ENCODE measurements at regions not wholly inside any gene's neighbourhood (a gene's known extent, or its start where the extent isn't known, plus 50 kb on each side); places are given as distances from the start of the nearest gene placed in this dataset.

DNA sequence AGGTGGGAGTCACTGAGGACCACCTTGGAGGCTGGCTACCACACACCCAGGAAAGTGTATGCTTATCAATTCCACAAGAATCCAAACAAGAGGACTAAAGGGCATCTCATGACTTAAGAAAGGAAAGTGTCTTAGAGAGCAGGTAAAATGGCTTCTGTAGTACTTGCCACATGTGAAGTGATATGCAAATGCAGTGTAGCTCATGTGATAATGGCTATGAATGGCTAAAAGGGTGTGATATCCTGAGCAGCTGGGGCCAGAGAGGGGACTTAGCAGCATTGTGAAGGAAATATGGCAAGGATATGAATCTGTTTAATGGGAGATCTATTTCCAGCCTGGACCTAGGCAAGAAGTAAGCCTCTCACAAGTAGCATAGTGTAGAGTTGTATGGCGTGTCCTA lies 90.5 kb downstream of the BUB3 start:
- 48% methylated on average over 1 of the region's 1 CpG for WGBS (ENCODE audit: low lambda C conversion rate)
- TF ChIP-seq, protein P1, sequence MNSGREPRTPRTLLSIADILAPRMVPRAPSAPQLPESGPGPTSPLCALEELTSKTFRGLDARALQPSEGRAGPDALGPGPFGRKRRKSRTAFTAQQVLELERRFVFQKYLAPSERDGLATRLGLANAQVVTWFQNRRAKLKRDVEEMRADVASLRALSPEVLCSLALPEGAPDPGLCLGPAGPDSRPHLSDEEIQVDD (CRISPR knock-in tag; IDR thresholded peaks at IDR 0.05; ENCODE audit: borderline replicate concordance) = no peak
- TF ChIP-seq CEBPG (CRISPR knock-in tag; IDR thresholded peaks at IDR 0.05) (no peak), ESRRA (CRISPR knock-in tag; IDR thresholded peaks at IDR 0.05; ENCODE audit: low read depth) (no peak), ZSCAN21 (CRISPR knock-in tag; IDR thresholded peaks at IDR 0.05; ENCODE audit: borderline replicate concordance) (no peak), KAT8 (CRISPR knock-in tag; IDR thresholded peaks at IDR 0.05) (no peak), SMYD3 (CRISPR knock-in tag; IDR thresholded peaks at IDR 0.05) (no peak), XRCC5 (optimal IDR thresholded peaks at IDR 0.05; ENCODE audit: low read length) (no peak), ZNF546 (CRISPR knock-in tag; conservative IDR thresholded peaks at IDR 0.05) (no peak), CREBL2 (CRISPR knock-in tag; IDR thresholded peaks at IDR 0.05; ENCODE audit: borderline replicate concordance) (no peak), PRMT3 (CRISPR knock-in tag; IDR thresholded peaks at IDR 0.05; ENCODE audit: borderline replicate concordance, low read depth) (no peak), TMF1 (CRISPR knock-in tag; IDR thresholded peaks at IDR 0.05; ENCODE audit: low read depth) (no peak), ZNF292 (CRISPR knock-in tag; IDR thresholded peaks at IDR 0.05; ENCODE audit: borderline replicate concordance, low read depth) (no peak), HDAC2 (CRISPR knock-in tag; IDR thresholded peaks at IDR 0.05) (no peak), ZBTB34 (CRISPR knock-in tag; IDR thresholded peaks at IDR 0.05) (no peak)
- TF ChIP-seq, protein P2, sequence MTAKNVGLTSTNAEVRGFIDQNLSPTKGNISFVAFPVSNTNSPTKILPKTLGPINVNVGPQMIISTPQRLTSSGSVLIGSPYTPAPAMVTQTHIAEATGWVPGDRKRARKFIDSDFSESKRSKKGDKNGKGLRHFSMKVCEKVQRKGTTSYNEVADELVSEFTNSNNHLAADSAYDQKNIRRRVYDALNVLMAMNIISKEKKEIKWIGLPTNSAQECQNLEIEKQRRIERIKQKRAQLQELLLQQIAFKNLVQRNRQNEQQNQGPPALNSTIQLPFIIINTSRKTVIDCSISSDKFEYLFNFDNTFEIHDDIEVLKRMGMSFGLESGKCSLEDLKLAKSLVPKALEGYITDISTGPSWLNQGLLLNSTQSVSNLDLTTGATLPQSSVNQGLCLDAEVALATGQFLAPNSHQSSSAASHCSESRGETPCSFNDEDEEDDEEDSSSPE (CRISPR knock-in tag; IDR thresholded peaks at IDR 0.05) = no peak
- TF ChIP-seq, protein P3, sequence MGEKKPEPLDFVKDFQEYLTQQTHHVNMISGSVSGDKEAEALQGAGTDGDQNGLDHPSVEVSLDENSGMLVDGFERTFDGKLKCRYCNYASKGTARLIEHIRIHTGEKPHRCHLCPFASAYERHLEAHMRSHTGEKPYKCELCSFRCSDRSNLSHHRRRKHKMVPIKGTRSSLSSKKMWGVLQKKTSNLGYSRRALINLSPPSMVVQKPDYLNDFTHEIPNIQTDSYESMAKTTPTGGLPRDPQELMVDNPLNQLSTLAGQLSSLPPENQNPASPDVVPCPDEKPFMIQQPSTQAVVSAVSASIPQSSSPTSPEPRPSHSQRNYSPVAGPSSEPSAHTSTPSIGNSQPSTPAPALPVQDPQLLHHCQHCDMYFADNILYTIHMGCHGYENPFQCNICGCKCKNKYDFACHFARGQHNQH (CRISPR knock-in tag; IDR thresholded peaks at IDR 0.05) = no peak
- no peak for FAIRE-seq

More for the DNA sequence above, 90.5 kb downstream of the BUB3 start:
- no peaks in the 10 kb centered on the region for H3K9me3 ChIP-seq (ENCODE audit: low read length)
- no peak for DNase-seq (ENCODE audit: low spot score)
- CTCF ChIA-PET (ENCODE audit: low intra/inter-chr PET ratio, low total read pairs) = no interaction called here
- H3K27me3 ChIP-seq (ENCODE audit: control insufficient read depth in 1 of 2, insufficient read depth in 2 of 2, low read length in 2 of 2) = no peaks in the 10 kb centered on the region
- in situ Hi-C loops (cut with HindIII; ENCODE audit: extremely low pct_ligation_motif_present, low pct_unique_long_range_greater_than_20kb) = no loop called here
- intact Hi-C loops (cut with micrococcal nuclease; ENCODE audit: unreplicated experiment) = no loop called here
- peaks cover 15% of the 10 kb centered on the region for H3K4me1 ChIP-seq (ENCODE audit: insufficient read depth, low read length)
- H3K4me3 ChIP-seq (replicated peaks in 1 of 3; ENCODE audit: insufficient read depth in 1 of 3, low read depth in 2 of 3, low read length in 3 of 3) = no peak overlapping the region
- H3K79me2 ChIP-seq (ENCODE audit: insufficient read depth, low read length) = no peaks in the 10 kb centered on the region
- H3K9ac ChIP-seq (ENCODE audit: insufficient read depth, low read depth, low read length) = no peak overlapping the region
- POLR2A ChIA-PET = no interaction called here
- H3K4me2 ChIP-seq (ENCODE audit: low read depth, low read length) = no peak overlapping the region
- no peaks in the 10 kb centered on the region for H3K36me3 ChIP-seq (replicated peaks in 1 of 2; ENCODE audit: control insufficient read depth in 1 of 2, insufficient read depth in 2 of 2, low read length in 2 of 2)
- ATAC-seq = no peak
- no peaks in the 10 kb centered on the region for H4K20me1 ChIP-seq (ENCODE audit: insufficient read depth, low read length)
- H3K27ac ChIP-seq (ENCODE audit: extremely low read length, insufficient read depth, low read length) = no peak overlapping the region
- no TSS peak for BruUV-seq (replicated peaks)
- no peak overlapping the region for H2AFZ ChIP-seq (ENCODE audit: low read length)

Data from HepG2 (cell line).